HG03108 (cell line): ENCODE measurements at regions not wholly inside any gene's neighbourhood (a gene's known extent, or its start where the extent isn't known, plus 50 kb on each side); places are given as distances from the start of the nearest gene placed in this dataset.
"Not testable (repeated sequence)": the region's sequence is repeated elsewhere in the genome, so short reads cannot be mapped to it uniquely, and the experiment has no call there.

ENCODE experiments used
- ATAC-seq: cut with Tn5 transposase; IDR thresholded peaks from one replicate; pipeline ENCODE4 v1.9.1; 2021; ENCODE audit warnings: moderate library complexity; ENCODE audit not compliant: unreplicated experiment

- no peak for ATAC-seq
These were observed 201.5 kb upstream of the KLF3 start for GRCh38 chr4:38462367-38463055.

GRCh38 chr4:38463268-38463958 is 200.6 kb upstream of the KLF3 start:
- no peak for ATAC-seq

GRCh38 chr4:38464328-38464727 is 199.7 kb upstream of the KLF3 start:
- no peak for ATAC-seq

GRCh38 chr4:38466401-38466800 is 197.6 kb upstream of the KLF3 start:
- ATAC-seq: no peak

GRCh38 chr4:38467296-38467695 is 196.7 kb upstream of the KLF3 start:
- no peak for ATAC-seq

- ATAC-seq: no peak
These were observed 195.6 kb upstream of the KLF3 start for GRCh38 chr4:38468339-38468866.

- no peak for ATAC-seq
These were observed 194.6 kb upstream of the KLF3 start for GRCh38 chr4:38469410-38469809.

GRCh38 chr4:38470735-38471262 is 193.2 kb upstream of the KLF3 start:
- no peak for ATAC-seq

- ATAC-seq: no peak
These were observed 181.3 kb upstream of the KLF3 start for GRCh38 chr4:38482696-38483095.

GRCh38 chr4:38483628-38484027 is 180.4 kb upstream of the KLF3 start:
- not testable (repeated sequence) for ATAC-seq

GRCh38 chr4:38489011-38489861 is 174.8 kb upstream of the KLF3 start:
- no peak for ATAC-seq

- ATAC-seq: no peak
These were observed 173.9 kb upstream of the KLF3 start for GRCh38 chr4:38489924-38490639.

GRCh38 chr4:38490753-38491446 is 173.1 kb upstream of the KLF3 start:
- no peak for ATAC-seq

- ATAC-seq: no peak
These were observed 172.0 kb upstream of the KLF3 start for GRCh38 chr4:38491854-38492478.

GRCh38 chr4:38493066-38493465 is 170.9 kb upstream of the KLF3 start:
- ATAC-seq: no peak

- ATAC-seq: no peak
These were observed 168.6 kb upstream of the KLF3 start for GRCh38 chr4:38495446-38495845.

GRCh38 chr4:38497121-38497520 is 166.9 kb upstream of the KLF3 start:
- no peak for ATAC-seq

GRCh38 chr4:38499101-38499500 is 164.9 kb upstream of the KLF3 start:
- ATAC-seq: no peak

- no peak for ATAC-seq
These were observed 163.6 kb upstream of the KLF3 start for GRCh38 chr4:38500433-38500832.

GRCh38 chr4:38501698-38502097 is 162.3 kb upstream of the KLF3 start:
- no peak for ATAC-seq
